ENCODE measurements at regions not wholly inside any gene's neighbourhood (a gene's known extent, or its start where the extent isn't known, plus 50 kb on each side); places are given as distances from the start of the nearest gene placed in this dataset.

GRCh38 chr7:91814189-91814588 is 66.3 kb downstream of the MTERF1 start:
- POLR2A ChIA-PET = no interaction called here
- H2AFZ ChIP-seq (ENCODE audit: low read length) = no peak overlapping the region
- no peaks in the 10 kb centered on the region for H3K9me3 ChIP-seq (ENCODE audit: low read length)
- H3K9ac ChIP-seq (ENCODE audit: insufficient read depth, low read depth, low read length) = no peak overlapping the region
- H3K36me3 ChIP-seq (replicated peaks in 1 of 2; ENCODE audit: control insufficient read depth in 1 of 2, insufficient read depth in 2 of 2, low read length in 2 of 2) = no peaks in the 10 kb centered on the region
- no peak overlapping the region for H3K4me2 ChIP-seq (ENCODE audit: low read depth, low read length)
- FAIRE-seq (no peak), ATAC-seq (no peak), DNase-seq (ENCODE audit: low spot score) (no peak)
- intact Hi-C loops (cut with micrococcal nuclease; ENCODE audit: unreplicated experiment) = no loop called here
- in situ Hi-C loops (cut with HindIII; ENCODE audit: extremely low pct_ligation_motif_present, low pct_unique_long_range_greater_than_20kb) = no loop called here
- no peaks in the 10 kb centered on the region for H3K4me1 ChIP-seq (ENCODE audit: insufficient read depth, low read length)
- CTCF ChIA-PET (ENCODE audit: low intra/inter-chr PET ratio, low total read pairs) = no interaction called here
- no peak overlapping the region for H3K4me3 ChIP-seq (replicated peaks in 1 of 3; ENCODE audit: insufficient read depth in 1 of 3, low read depth in 2 of 3, low read length in 3 of 3)
- H3K79me2 ChIP-seq (ENCODE audit: insufficient read depth, low read length) = no peaks in the 10 kb centered on the region
- no peaks in the 10 kb centered on the region for H4K20me1 ChIP-seq (ENCODE audit: insufficient read depth, low read length)
- WGBS (ENCODE audit: low lambda C conversion rate) = 0% methylated on average over 1 of the region's 1 CpG
- H3K27ac ChIP-seq (ENCODE audit: extremely low read length, insufficient read depth, low read length) = no peak overlapping the region
- no peaks in the 10 kb centered on the region for H3K27me3 ChIP-seq (ENCODE audit: control insufficient read depth in 1 of 2, insufficient read depth in 2 of 2, low read length in 2 of 2)
- BruUV-seq (replicated peaks) = no TSS peak
- TF ChIP-seq NFIB (CRISPR knock-in tag; IDR thresholded peaks at IDR 0.05; ENCODE audit: borderline replicate concordance) (no peak), ZBTB44 (CRISPR knock-in tag; IDR thresholded peaks at IDR 0.05) (no peak), TFDP2 (CRISPR knock-in tag; IDR thresholded peaks at IDR 0.05) (no peak), ZNF136 (CRISPR knock-in tag; IDR thresholded peaks at IDR 0.05; ENCODE audit: low read depth) (no peak), MLLT10 (CRISPR knock-in tag; IDR thresholded peaks at IDR 0.05) (no peak), SNAPC2 (CRISPR knock-in tag; IDR thresholded peaks at IDR 0.05) (no peak), NR2F1 (CRISPR knock-in tag; IDR thresholded peaks at IDR 0.05) (no peak), ZBTB8A (CRISPR knock-in tag; IDR thresholded peaks at IDR 0.05; ENCODE audit: borderline replicate concordance, low read depth) (no peak), ZNF329 (CRISPR knock-in tag; IDR thresholded peaks at IDR 0.05; ENCODE audit: low read depth) (no peak), CCAR2 (optimal IDR thresholded peaks at IDR 0.05; ENCODE audit: low read depth, low read length) (no peak), KLF15 (CRISPR knock-in tag; IDR thresholded peaks at IDR 0.05; ENCODE audit: borderline replicate concordance) (no peak), NFRKB (IDR thresholded peaks at IDR 0.05) (no peak), ZNF691 (CRISPR knock-in tag; IDR thresholded peaks at IDR 0.05; ENCODE audit: borderline replicate concordance, low read depth) (no peak), HINFP (CRISPR knock-in tag; IDR thresholded peaks at IDR 0.05; ENCODE audit: low read depth) (no peak)

Data from HepG2 (cell line).